Esophagus squamous epithelium (tissue), 4 donors: ENCODE measurements at regions not wholly inside any gene's neighbourhood (a gene's known extent, or its start where the extent isn't known, plus 50 kb on each side); places are given as distances from the start of the nearest gene placed in this dataset.

ENCODE experiments used
- CTCF ChIP-seq, 6 experiments: fragments of 450-650 bp in 4 of 6; fragments of 200-600 bp in 2 of 6; sonication (generic) in 2 of 6; IDR thresholded peaks; one replicate each; pipeline ENCODE4 v1.5.1; 2016 to 2019; ENCODE audit warnings: antibody characterized with exemption in 6 of 6, mild to moderate bottlenecking in 4 of 6, moderate library complexity in 4 of 6
- POLR2A ChIP-seq, 4 donors: fragments of 450-650 bp; IDR thresholded peaks; one replicate each; pipeline ENCODE4 v1.6.1; 2017; ENCODE audit warnings: antibody characterized with exemption in 4 of 4, mild to moderate bottlenecking in 4 of 4, moderate library complexity in 3 of 4

GRCh38 chr4:105061731-105062130 is 84.9 kb upstream of the TET2 start:
- TF ChIP-seq CTCF (IDR thresholded peaks at IDR 0.05) (no peak), POLR2A (IDR thresholded peaks at IDR 0.05) (no peak)
